Lower lobe of right lung (tissue), 2 donors: ENCODE measurements at regions not wholly inside any gene's neighbourhood (a gene's known extent, or its start where the extent isn't known, plus 50 kb on each side); places are given as distances from the start of the nearest gene placed in this dataset.

Experiments
- ATAC-seq, 2 donors: fragments of 200-7000 bp; cut with Tn5 transposase; one replicate each; pipeline ENCODE4 v1.9.1; 2020 to 2022; ENCODE audit warnings: mild to moderate bottlenecking in 2 of 2, moderate library complexity in 2 of 2
- DNase-seq: peaks from one replicate; pipeline ENCODE4 v3.0.0-alpha.2; 2020
- H3K27ac ChIP-seq: fragments of 200-600 bp; one replicate; pipeline ENCODE4 v1.8.0; 2022
- H3K27me3 ChIP-seq: fragments of 200-600 bp; one replicate; pipeline ENCODE4 v1.8.0; 2022; ENCODE audit warnings: low read depth
- H3K36me3 ChIP-seq: fragments of 200-600 bp; one replicate; pipeline ENCODE4 v1.8.0; 2022; ENCODE audit warnings: mild to moderate bottlenecking
- H3K4me1 ChIP-seq: fragments of 200-600 bp; one replicate; pipeline ENCODE4 v1.8.0; 2022
- H3K4me3 ChIP-seq: fragments of 200-600 bp; one replicate; pipeline ENCODE4 v1.8.0; 2022; ENCODE audit warnings: mild to moderate bottlenecking
- H3K9me3 ChIP-seq: fragments of 200-600 bp; one replicate; pipeline ENCODE4 v1.8.0; 2022
- intact Hi-C: fragments of 100-400 bp; cut with DNase I; formaldehyde crosslinking; loops from one replicate; pipeline ENCODE4 v1.11.0; 2022
- TF ChIP-seq, protein P1 (sequence below): fragments of 200-600 bp; IDR thresholded peaks from one replicate; pipeline ENCODE4 v1.8.0; 2022; ENCODE audit warnings: antibody characterized with exemption, mild to moderate bottlenecking
- donor health status: DM: no; HTN: yes; CAD: no; lungs with severe emphysema.

DNA sequence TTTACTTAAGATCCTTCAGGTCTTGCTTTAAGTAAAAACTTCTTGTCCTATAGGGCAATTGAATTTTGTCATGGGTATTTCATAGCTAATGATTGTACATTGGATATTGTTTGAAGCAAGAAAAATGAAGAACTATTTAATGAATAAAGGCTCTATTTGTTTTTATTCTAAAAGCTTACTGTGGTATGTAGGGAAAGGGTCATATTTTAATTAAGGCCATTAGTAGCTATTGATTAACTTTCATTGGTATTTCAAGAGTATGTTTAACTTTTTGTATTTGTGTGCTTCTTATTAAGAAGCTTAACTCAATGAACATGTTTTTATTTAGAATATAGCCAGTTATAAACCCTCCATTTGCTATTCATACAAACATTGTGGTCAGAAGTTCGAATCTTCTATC, 1951.8 kb upstream of the ADGRL3 start:
- no peak overlapping the region for H3K4me3 ChIP-seq
- DNase-seq: no peak
- H3K9me3 ChIP-seq: no peaks in the 10 kb centered on the region
- ATAC-seq: no peak
- TF ChIP-seq, protein P1, sequence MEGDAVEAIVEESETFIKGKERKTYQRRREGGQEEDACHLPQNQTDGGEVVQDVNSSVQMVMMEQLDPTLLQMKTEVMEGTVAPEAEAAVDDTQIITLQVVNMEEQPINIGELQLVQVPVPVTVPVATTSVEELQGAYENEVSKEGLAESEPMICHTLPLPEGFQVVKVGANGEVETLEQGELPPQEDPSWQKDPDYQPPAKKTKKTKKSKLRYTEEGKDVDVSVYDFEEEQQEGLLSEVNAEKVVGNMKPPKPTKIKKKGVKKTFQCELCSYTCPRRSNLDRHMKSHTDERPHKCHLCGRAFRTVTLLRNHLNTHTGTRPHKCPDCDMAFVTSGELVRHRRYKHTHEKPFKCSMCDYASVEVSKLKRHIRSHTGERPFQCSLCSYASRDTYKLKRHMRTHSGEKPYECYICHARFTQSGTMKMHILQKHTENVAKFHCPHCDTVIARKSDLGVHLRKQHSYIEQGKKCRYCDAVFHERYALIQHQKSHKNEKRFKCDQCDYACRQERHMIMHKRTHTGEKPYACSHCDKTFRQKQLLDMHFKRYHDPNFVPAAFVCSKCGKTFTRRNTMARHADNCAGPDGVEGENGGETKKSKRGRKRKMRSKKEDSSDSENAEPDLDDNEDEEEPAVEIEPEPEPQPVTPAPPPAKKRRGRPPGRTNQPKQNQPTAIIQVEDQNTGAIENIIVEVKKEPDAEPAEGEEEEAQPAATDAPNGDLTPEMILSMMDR: no peak
- H3K4me1 ChIP-seq: no peaks in the 10 kb centered on the region
- no peaks in the 10 kb centered on the region for H3K36me3 ChIP-seq
- no peaks in the 10 kb centered on the region for H3K27me3 ChIP-seq
- H3K27ac ChIP-seq: no peak overlapping the region
- intact Hi-C loops: no loop called here

DNA sequence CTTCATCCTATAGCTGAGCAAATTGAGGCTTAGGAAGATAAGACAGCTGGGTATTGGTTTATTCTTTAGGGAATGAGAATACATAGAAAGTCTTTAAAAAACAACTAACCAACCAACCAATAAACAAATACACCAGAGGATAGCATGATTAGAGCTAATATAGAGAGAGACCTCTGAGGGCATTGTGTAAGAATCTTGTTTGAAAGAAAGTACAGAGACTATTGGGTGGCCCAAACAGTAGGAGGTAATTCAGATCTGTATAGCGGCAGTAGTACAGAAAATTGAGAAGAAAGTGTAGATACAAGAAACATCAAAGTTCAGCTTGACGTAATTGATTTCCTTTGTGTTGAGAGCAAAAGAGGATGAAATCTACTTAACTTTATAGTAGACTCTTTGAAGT, 1951.0 kb upstream of the ADGRL3 start:
- no peaks in the 10 kb centered on the region for H3K9me3 ChIP-seq
- H3K4me1 ChIP-seq: no peaks in the 10 kb centered on the region
- no peaks in the 10 kb centered on the region for H3K36me3 ChIP-seq
- DNase-seq (no peak), ATAC-seq (no peak)
- no peak overlapping the region for H3K4me3 ChIP-seq
- intact Hi-C loops: no loop called here
- H3K27me3 ChIP-seq: no peaks in the 10 kb centered on the region
- TF ChIP-seq, protein P1: no peak
- no peak overlapping the region for H3K27ac ChIP-seq

DNA sequence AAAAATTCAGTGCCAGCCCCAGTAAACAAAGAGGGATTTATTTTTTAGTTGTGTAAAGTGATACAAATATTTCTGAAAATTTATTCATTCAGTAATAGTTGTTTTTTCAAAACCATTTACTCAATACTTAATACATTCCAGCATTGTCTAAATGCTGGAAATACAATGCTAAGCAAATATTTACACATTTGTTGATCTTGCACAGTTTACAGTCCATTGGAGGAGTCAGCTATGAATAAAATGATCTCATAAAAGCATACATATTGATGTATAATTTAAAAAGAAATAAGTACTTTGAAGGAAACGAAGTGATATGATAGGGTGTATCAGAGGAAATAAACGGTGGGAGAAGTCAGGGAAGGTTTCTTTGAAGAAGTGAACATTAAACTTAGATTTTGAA, 1942.1 kb upstream of the ADGRL3 start:
- Histone ChIP-seq H3K27ac (no peak overlapping the region), H3K36me3 (no peaks in the 10 kb centered on the region), H3K27me3 (no peaks in the 10 kb centered on the region), H3K4me1 (no peaks in the 10 kb centered on the region), H3K4me3 (no peak overlapping the region), H3K9me3 (no peaks in the 10 kb centered on the region)
- ATAC-seq (no peak), DNase-seq (no peak)
- TF ChIP-seq, protein P1: no peak
- intact Hi-C loops: no loop called here

DNA sequence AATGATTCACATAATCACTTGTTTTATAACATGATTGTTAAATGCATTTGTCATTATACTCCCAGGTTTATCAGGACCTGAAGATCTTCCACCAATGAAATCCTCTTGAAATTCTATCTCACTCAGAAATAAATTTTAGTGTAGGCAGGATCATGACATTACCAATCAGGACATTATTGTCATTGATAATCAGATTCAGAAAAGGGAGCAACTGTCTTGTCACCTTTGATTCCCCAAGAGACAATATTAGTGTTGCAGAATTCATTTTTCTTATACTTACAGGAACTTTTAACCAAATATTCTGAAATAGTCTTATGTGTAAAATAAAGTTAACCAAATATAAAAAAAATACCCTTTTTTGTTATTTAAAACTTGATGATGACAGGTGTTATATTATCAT, 1892.5 kb upstream of the ADGRL3 start:
- Histone ChIP-seq H3K36me3 (no peaks in the 10 kb centered on the region), H3K4me1 (no peaks in the 10 kb centered on the region), H3K27ac (no peak overlapping the region), H3K27me3 (no peaks in the 10 kb centered on the region), H3K9me3 (no peaks in the 10 kb centered on the region), H3K4me3 (no peak overlapping the region)
- DNase-seq: no peak
- intact Hi-C loops: no loop called here
- ATAC-seq: no peak
- TF ChIP-seq, protein P1: no peak

DNA sequence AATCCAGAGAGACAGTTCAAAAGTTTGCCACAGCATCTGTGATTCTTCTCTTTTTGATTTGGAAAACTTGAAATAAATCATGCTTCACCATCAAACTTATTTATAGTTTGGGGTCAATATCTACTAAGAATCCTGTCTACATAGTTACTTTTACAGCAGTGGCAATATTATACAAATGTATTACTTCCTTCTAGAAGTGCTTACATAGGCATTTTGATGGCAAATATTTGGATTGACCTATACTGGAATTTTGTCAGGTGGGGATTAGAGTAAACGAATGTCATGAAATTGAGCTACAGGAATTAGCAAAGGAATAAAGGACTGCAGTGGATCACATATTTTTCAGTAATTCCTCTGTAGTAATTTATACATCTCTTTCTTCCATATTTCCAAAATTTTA, 1885.5 kb upstream of the ADGRL3 start:
- Histone ChIP-seq H3K36me3 (no peaks in the 10 kb centered on the region), H3K27me3 (no peaks in the 10 kb centered on the region), H3K27ac (no peak overlapping the region), H3K4me3 (no peak overlapping the region), H3K4me1 (no peaks in the 10 kb centered on the region), H3K9me3 (no peaks in the 10 kb centered on the region)
- TF ChIP-seq, protein P1: no peak
- intact Hi-C loops: no loop called here
- no peak for ATAC-seq
- no peak for DNase-seq

DNA sequence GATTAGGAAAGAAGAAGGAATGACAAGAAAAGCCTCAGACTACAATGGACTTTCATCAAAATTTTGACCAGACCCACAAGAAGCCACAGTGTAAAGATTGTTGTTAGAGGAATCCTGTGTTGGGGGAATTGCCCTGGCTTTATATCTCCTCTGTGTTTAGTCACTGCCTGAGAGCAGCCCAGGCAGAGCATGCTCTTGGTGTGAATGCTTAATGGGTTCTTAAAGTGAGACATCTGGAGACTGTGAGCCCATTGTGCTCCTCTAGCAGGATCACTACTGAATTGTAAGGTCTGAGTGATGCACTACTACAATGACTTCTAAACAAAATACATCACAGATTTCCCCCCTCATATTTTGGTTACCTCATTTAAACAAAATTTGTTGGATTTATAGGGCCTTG, 1860.5 kb upstream of the ADGRL3 start:
- H3K27me3 ChIP-seq: no peaks in the 10 kb centered on the region
- intact Hi-C loops: no loop called here
- TF ChIP-seq, protein P1: no peak
- H3K9me3 ChIP-seq: no peaks in the 10 kb centered on the region
- H3K27ac ChIP-seq: no peak overlapping the region
- no peaks in the 10 kb centered on the region for H3K36me3 ChIP-seq
- no peak overlapping the region for H3K4me3 ChIP-seq
- DNase-seq: no peak
- no peaks in the 10 kb centered on the region for H3K4me1 ChIP-seq
- no peak for ATAC-seq
